GM12878 (cell line): ENCODE measurements at regions not wholly inside any gene's neighbourhood (a gene's known extent, or its start where the extent isn't known, plus 50 kb on each side); places are given as distances from the start of the nearest gene placed in this dataset.

Source experiments
- ATAC-seq: fragments of 200-7000 bp; cut with Tn5 transposase; 3 replicates; pipeline ENCODE4 v1.9.1; 2020; ENCODE audit warnings: mild to moderate bottlenecking, moderate library complexity
- BruUV-seq: library from RNA; stranded (reverse); fragments of 400-500 nt; replicated peaks from 2 replicates; lab custom pipeline; 2021; lab: Mats Ljungman, UMichigan
- CTCF ChIA-PET: fragments of 300-600 bp; sonication (Branson Sonifier 250); formaldehyde crosslinking; extraction: SDS; loops from one replicate; lab custom pipeline; 2021; ENCODE audit warnings: inconsistent platforms; lab: Yijun Ruan, JAX
- POLR2A ChIA-PET: fragments of 350-600 bp; formaldehyde crosslinking; extraction: SDS; loops from one replicate; lab custom pipeline; 2021; ENCODE audit warnings: inconsistent platforms; lab: Charles Lee
- RAD21 ChIA-PET: fragments of 300-600 bp; sonication (Branson Sonifier 250); formaldehyde crosslinking; loops from one replicate; lab custom pipeline; 2023; ENCODE audit warnings: antibody characterized with exemption; ENCODE audit not compliant: unreplicated experiment; lab: Charles Lee
- SMC1A ChIA-PET: fragments of 300-600 bp; sonication (Branson Sonifier 250); formaldehyde crosslinking; loops from one replicate; lab custom pipeline; 2023; ENCODE audit not compliant: unreplicated experiment, uncharacterized antibody; lab: Charles Lee
- DNase-seq: peaks from one replicate; pipeline ENCODE4 v3.0.0-alpha.2; 2011; ENCODE audit warnings: low read depth, low spot score
- FAIRE-seq: peaks from 3 replicates; lab custom pipeline; 2011; peaks lifted over from hg19 to GRCh38; lab: Jason Lieb, UNC
- H2AFZ ChIP-seq: 2 replicates; pipeline ENCODE4 v1.6.0; 2011; ENCODE audit warnings: low read depth, low read length, control low read depth; ENCODE audit not compliant: control insufficient read depth
- H3K27ac ChIP-seq: 2 replicates; pipeline ENCODE4 v1.5.1; 2011; ENCODE audit warnings: control low read depth; ENCODE audit not compliant: control insufficient read depth, insufficient read depth
- H3K27me3 ChIP-seq, 2 experiments: replicated peaks in 1 of 2; 2 replicates each; pipeline versions ENCODE4 v1.6.0 to v1.6.1; 2011; ENCODE audit warnings: low read length in 1 of 2; ENCODE audit not compliant: control insufficient read depth in 2 of 2, insufficient read depth in 2 of 2
- H3K36me3 ChIP-seq, 2 experiments: 2 replicates each; pipeline ENCODE4 v1.5.1; 2011; ENCODE audit warnings: low read length in 1 of 2; ENCODE audit not compliant: control insufficient read depth in 2 of 2, insufficient read depth in 2 of 2
- H3K4me1 ChIP-seq: 2 replicates; pipeline ENCODE4 v1.6.1; 2011; ENCODE audit warnings: mild to moderate bottlenecking, low read length, moderate library complexity, mixed read lengths; ENCODE audit not compliant: control insufficient read depth, insufficient read depth
- H3K4me2 ChIP-seq: 2 replicates; pipeline ENCODE4 v1.6.0; 2011; ENCODE audit warnings: control low read depth; ENCODE audit not compliant: control insufficient read depth, insufficient read depth
- H3K4me3 ChIP-seq: fragments of 200-600 bp; sonication (generic); 2 replicates; pipeline ENCODE4 v1.5.1; 2016
- H3K79me2 ChIP-seq: 2 replicates; pipeline ENCODE4 v1.6.0; 2011; ENCODE audit warnings: low read length; ENCODE audit not compliant: control insufficient read depth, insufficient read depth
- H3K9ac ChIP-seq: 2 replicates; pipeline ENCODE4 v1.8.0; 2011; ENCODE audit warnings: low read length, control low read depth, mixed read lengths; ENCODE audit not compliant: control insufficient read depth, insufficient read depth
- H3K9me3 ChIP-seq: replicated peaks from 3 replicates; pipeline ENCODE4 v1.5.1; 2011; ENCODE audit warnings: mild to moderate bottlenecking, low read length; ENCODE audit not compliant: control insufficient read depth, insufficient read depth
- H4K20me1 ChIP-seq: 2 replicates; pipeline ENCODE4 v1.6.0; 2011; ENCODE audit not compliant: control insufficient read depth, insufficient read depth
- BACH1 ChIP-seq: fragments of 450-650 bp; IDR thresholded peaks from 2 replicates; pipeline ENCODE4 v1.6.1; 2017; ENCODE audit warnings: mild to moderate bottlenecking, borderline replicate concordance
- BHLHE40 ChIP-seq, 2 experiments: fragments of 450-650 bp in 1 of 2; IDR thresholded peaks; 2 replicates each; pipeline ENCODE4 v1.6.1; 2011 to 2017; ENCODE audit warnings: low read depth in 2 of 2, borderline replicate concordance in 1 of 2, improper control_type of control experiment in 1 of 2, low read length in 1 of 2, mild to moderate bottlenecking in 1 of 2
- EZH2 ChIP-seq: IDR thresholded peaks from 2 replicates; pipeline ENCODE4 v1.6.1; 2012; ENCODE audit warnings: low read depth, mild to moderate bottlenecking, control low read depth, inconsistent platforms, low read length, borderline replicate concordance; ENCODE audit not compliant: control insufficient read depth
- MXI1 ChIP-seq: fragments of 150-350 bp; IDR thresholded peaks from 2 replicates; pipeline ENCODE4 v1.6.1; 2011; ENCODE audit warnings: low read depth, mild to moderate bottlenecking, inconsistent platforms, low read length, improper control_type of control experiment
- NR2F1 ChIP-seq: fragments of 450-650 bp; conservative IDR thresholded peaks from 2 replicates; pipeline ENCODE4 v1.6.1; 2017; ENCODE audit warnings: mild to moderate bottlenecking
- RAD21 ChIP-seq: IDR thresholded peaks from 2 replicates; pipeline ENCODE4 v1.6.1; 2011; ENCODE audit warnings: mild to moderate bottlenecking, low read depth, low read length, moderate library complexity; ENCODE audit not compliant: insufficient read depth
- RELA ChIP-seq: fragments of 450-650 bp; IDR thresholded peaks from 2 replicates; pipeline ENCODE4 v1.8.0; 2014; ENCODE audit warnings: borderline replicate concordance; ENCODE audit not compliant: partially characterized antibody
- WRNIP1 ChIP-seq: IDR thresholded peaks from 2 replicates; pipeline ENCODE4 v1.6.1; 2011; ENCODE audit warnings: low read depth, low read length, improper control_type of control experiment, borderline replicate concordance
- whole genome bisulfite sequencing: methylation state at CpG from one replicate; pipeline ENCODE4 v1.1.6; 2016; ENCODE audit warnings: low lambda C conversion rate; ENCODE audit not compliant: insufficient replicate concordance, insufficient coverage; ENCODE audit errors: missing lambda C conversion rate; 5-methylcytosine and 5-hydroxymethylcytosine counted together
- in situ Hi-C: fragments of 300-500 bp; cut with MboI; formaldehyde crosslinking; loops from 9 replicates; pipeline ENCODE4 v1.14.3; 2018; ENCODE audit warnings: mixed read lengths
- intact Hi-C: fragments of 100-400 bp; cut with micrococcal nuclease; formaldehyde crosslinking; loops from one replicate; pipeline ENCODE4 v1.14.2; 2022; ENCODE audit not compliant: unreplicated experiment
- TF ChIP-seq, protein P1 (sequence below): IDR thresholded peaks from 2 replicates; pipeline ENCODE4 v1.6.1; 2011; ENCODE audit warnings: low read depth, low read length, improper control_type of control experiment, borderline replicate concordance
- TF ChIP-seq, protein P2 (sequence below): IDR thresholded peaks from 2 replicates; pipeline ENCODE4 v1.6.1; 2011; ENCODE audit warnings: low read depth, mild to moderate bottlenecking, low read length, moderate library complexity, borderline replicate concordance; ENCODE audit errors: extremely low read depth

DNA sequence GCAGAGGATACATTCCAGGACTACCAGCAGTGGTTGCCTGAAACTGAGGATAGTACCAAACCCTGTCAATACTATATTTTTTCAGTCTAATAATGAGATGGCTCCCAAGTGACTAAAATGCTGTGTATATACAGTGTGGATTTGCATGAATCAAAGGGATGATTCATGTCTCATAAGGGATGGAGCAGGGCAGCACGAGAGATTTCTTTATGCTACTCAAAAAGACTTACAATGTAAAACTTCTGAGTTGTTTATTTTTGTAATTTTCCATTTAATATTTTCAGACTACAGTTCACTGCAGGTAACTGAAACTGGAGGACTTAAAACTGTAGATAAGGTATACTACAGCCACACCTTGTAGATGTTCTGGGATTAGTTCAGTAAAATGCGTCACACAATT lies 674.7 kb upstream of the SALL1 start:
- Histone ChIP-seq H3K4me1 (no peaks in the 10 kb centered on the region), H3K9ac (no peak overlapping the region), H3K36me3 (no peaks in the 10 kb centered on the region), H3K27ac (no peak overlapping the region), H3K79me2 (no peaks in the 10 kb centered on the region), H3K4me3 (no peak overlapping the region), H4K20me1 (no peaks in the 10 kb centered on the region), H3K27me3 (no peaks in the 10 kb centered on the region), H3K4me2 (no peak overlapping the region), H3K9me3 (no peaks in the 10 kb centered on the region), H2AFZ (no peak overlapping the region)
- intact Hi-C loops: no loop called here
- SMC1A ChIA-PET: no interaction called here
- RAD21 ChIA-PET: no interaction called here
- in situ Hi-C loops: no loop called here
- FAIRE-seq (no peak), ATAC-seq (no peak), DNase-seq (no peak)
- POLR2A ChIA-PET: no interaction called here
- TF ChIP-seq EZH2: no peak
- TF ChIP-seq RELA: no peak
- TF ChIP-seq MXI1: no peak
- TF ChIP-seq BHLHE40 (IDR thresholded peaks at IDR 0.05; ENCODE audit: borderline replicate concordance in 1 of 2, low read depth in 2 of 2, low read length in 1 of 2): no peak
- no peak for TF ChIP-seq WRNIP1
- TF ChIP-seq, protein P1, sequence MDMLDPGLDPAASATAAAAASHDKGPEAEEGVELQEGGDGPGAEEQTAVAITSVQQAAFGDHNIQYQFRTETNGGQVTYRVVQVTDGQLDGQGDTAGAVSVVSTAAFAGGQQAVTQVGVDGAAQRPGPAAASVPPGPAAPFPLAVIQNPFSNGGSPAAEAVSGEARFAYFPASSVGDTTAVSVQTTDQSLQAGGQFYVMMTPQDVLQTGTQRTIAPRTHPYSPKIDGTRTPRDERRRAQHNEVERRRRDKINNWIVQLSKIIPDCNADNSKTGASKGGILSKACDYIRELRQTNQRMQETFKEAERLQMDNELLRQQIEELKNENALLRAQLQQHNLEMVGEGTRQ: no peak
- TF ChIP-seq BACH1: no peak
- TF ChIP-seq RAD21: no peak
- TF ChIP-seq, protein P2, sequence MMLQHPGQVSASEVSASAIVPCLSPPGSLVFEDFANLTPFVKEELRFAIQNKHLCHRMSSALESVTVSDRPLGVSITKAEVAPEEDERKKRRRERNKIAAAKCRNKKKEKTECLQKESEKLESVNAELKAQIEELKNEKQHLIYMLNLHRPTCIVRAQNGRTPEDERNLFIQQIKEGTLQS: no peak
- no peak for TF ChIP-seq NR2F1
- CTCF ChIA-PET: no interaction called here
- WGBS: 0% methylated on average over 2 of the region's 2 CpGs
- no TSS peak for BruUV-seq
